ENCODE measurements at regions not wholly inside any gene's neighbourhood (a gene's known extent, or its start where the extent isn't known, plus 50 kb on each side); places are given as distances from the start of the nearest gene placed in this dataset.
A peak's percentile ranks its signal among the peaks of the same experiment; 100 is the strongest.

GRCh38 chr2:240207661-240208060, 67.2 kb upstream of the OTOS start:
- intact Hi-C loops (cut with DNase I), result no loop called here
- Histone ChIP-seq H3K4me1 (replicated peaks in 1 of 2) (no peaks in the 10 kb centered on the region), H3K27me3 (no peaks in the 10 kb centered on the region), H3K4me3 (no peak overlapping the region), H3K36me3 (replicated peaks in 1 of 2) (no peaks in the 10 kb centered on the region), H3K9me3 (replicated peaks in 1 of 3) (no peaks in the 10 kb centered on the region), H3K27ac (no peak overlapping the region)
- TF ChIP-seq POLR2A (IDR thresholded peaks at IDR 0.05) (no peak), CTCF (IDR thresholded peaks at IDR 0.05) (no peak)
- peak in 2 of 7 donors; percentile 8 to 13 for DNase-seq
- 82 to 97% (median 92%) methylated on average over 2 to 4 of the region's 4 CpGs for WGBS, 4 donors

DNA sequence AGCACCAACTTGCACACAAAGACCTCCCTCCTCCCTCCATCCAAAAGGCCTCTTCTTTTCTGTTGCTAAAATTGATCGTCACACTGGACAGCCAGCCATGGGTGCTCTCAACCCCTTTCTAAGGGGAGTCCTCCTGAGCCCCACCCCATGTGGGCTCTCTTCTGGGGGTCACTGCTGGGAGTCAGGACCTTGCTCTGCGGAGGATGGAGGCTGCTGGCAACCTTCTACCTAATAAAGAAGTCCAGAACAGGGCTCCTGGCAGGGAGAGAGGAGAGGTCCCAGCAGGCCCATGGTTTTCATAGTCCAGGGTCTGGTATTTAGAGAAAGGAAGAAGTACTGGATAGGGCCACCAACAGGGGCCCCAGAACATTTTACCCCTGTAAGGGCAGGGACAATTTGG, 67.6 kb upstream of the OTOS start:
- Histone ChIP-seq H3K27ac (no peak overlapping the region), H3K9me3 (replicated peaks in 1 of 3) (no peaks in the 10 kb centered on the region), H3K27me3 (no peaks in the 10 kb centered on the region), H3K36me3 (replicated peaks in 1 of 2) (no peaks in the 10 kb centered on the region), H3K4me3 (no peak overlapping the region), H3K4me1 (replicated peaks in 1 of 2) (no peaks in the 10 kb centered on the region)
- intact Hi-C loops (cut with DNase I), result no loop called here
- WGBS, 4 donors, result 83 to 97% (median 93%) methylated on average over 1 to 2 of the region's 2 CpGs
- no peak for DNase-seq
- TF ChIP-seq CTCF (IDR thresholded peaks at IDR 0.05) (no peak), POLR2A (IDR thresholded peaks at IDR 0.05) (no peak)

GRCh38 chr2:240208631-240209211, 68.3 kb upstream of the OTOS start:
- Histone ChIP-seq H3K27me3 (no peaks in the 10 kb centered on the region), H3K36me3 (replicated peaks in 1 of 2) (no peaks in the 10 kb centered on the region), H3K4me1 (replicated peaks in 1 of 2) (no peaks in the 10 kb centered on the region), H3K9me3 (replicated peaks in 1 of 3) (no peaks in the 10 kb centered on the region), H3K27ac (no peak overlapping the region), H3K4me3 (no peak overlapping the region)
- intact Hi-C loops (cut with DNase I), result no loop called here
- TF ChIP-seq POLR2A (IDR thresholded peaks at IDR 0.05) (no peak), CTCF (IDR thresholded peaks at IDR 0.05) (no peak)
- peak in 5 of 7 donors; percentile 9 to 56 (median 39) for DNase-seq
- WGBS, 4 donors, result 66 to 90% (median 76%) methylated on average over 2 to 14 of the region's 14 CpGs

GRCh38 chr2:240209493-240209892, 69.0 kb upstream of the OTOS start:
- TF ChIP-seq POLR2A (IDR thresholded peaks at IDR 0.05) (no peak), CTCF (IDR thresholded peaks at IDR 0.05) (no peak)
- Histone ChIP-seq H3K4me1 (replicated peaks in 1 of 2) (no peaks in the 10 kb centered on the region), H3K4me3 (no peak overlapping the region), H3K36me3 (replicated peaks in 1 of 2) (no peaks in the 10 kb centered on the region), H3K27me3 (no peaks in the 10 kb centered on the region), H3K27ac (no peak overlapping the region), H3K9me3 (replicated peaks in 1 of 3) (no peaks in the 10 kb centered on the region)
- WGBS, 4 donors, result 86 to 93% (median 89%) methylated on average over 5 to 9 of the region's 9 CpGs
- intact Hi-C loops (cut with DNase I), result no loop called here
- DNase-seq, result peak in 1 of 7 donors; percentile 11
